Fibroblast of villous mesenchyme (primary cell): ENCODE measurements at regions not wholly inside any gene's neighbourhood (a gene's known extent, or its start where the extent isn't known, plus 50 kb on each side); places are given as distances from the start of the nearest gene placed in this dataset.

Experiments
- DNase-seq: peaks from one replicate; pipeline ENCODE4 v3.0.0-alpha.2; 2010; ENCODE audit warnings: low read depth
- H3K4me3 ChIP-seq: 2 replicates; pipeline ENCODE4 v1.5.1; 2011; ENCODE audit warnings: low read depth, mild to moderate bottlenecking, low read length
- TF ChIP-seq, protein P1 (sequence below): IDR thresholded peaks from 2 replicates; pipeline ENCODE4 v1.5.1; 2012; ENCODE audit warnings: low read depth, mild to moderate bottlenecking, low read length; ENCODE audit not compliant: insufficient read depth

DNA sequence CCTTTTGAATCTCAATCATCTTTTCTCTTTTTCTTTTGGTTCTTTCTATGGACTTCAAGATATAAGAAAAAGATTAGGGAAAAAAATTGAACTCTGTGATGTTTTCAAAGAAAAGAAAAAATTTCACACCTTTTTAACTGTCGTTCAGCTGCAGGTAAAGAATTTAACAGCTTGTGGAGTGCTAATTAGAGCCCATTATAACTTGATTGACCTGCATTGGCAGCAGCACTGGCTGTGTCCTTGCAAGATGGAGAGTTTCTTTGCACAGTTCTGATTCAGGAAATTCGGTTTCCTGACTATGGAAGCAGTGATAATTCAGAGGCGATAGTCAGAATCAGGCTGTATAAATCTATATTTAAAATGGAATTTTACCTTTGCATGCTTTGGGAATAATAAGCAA, 183.2 kb upstream of the DACH1 start:
- H3K4me3 ChIP-seq: no peak overlapping the region
- DNase-seq: no peak
- TF ChIP-seq, protein P1, sequence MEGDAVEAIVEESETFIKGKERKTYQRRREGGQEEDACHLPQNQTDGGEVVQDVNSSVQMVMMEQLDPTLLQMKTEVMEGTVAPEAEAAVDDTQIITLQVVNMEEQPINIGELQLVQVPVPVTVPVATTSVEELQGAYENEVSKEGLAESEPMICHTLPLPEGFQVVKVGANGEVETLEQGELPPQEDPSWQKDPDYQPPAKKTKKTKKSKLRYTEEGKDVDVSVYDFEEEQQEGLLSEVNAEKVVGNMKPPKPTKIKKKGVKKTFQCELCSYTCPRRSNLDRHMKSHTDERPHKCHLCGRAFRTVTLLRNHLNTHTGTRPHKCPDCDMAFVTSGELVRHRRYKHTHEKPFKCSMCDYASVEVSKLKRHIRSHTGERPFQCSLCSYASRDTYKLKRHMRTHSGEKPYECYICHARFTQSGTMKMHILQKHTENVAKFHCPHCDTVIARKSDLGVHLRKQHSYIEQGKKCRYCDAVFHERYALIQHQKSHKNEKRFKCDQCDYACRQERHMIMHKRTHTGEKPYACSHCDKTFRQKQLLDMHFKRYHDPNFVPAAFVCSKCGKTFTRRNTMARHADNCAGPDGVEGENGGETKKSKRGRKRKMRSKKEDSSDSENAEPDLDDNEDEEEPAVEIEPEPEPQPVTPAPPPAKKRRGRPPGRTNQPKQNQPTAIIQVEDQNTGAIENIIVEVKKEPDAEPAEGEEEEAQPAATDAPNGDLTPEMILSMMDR: no peak

GRCh38 chr13:72043366-72043765, 176.4 kb upstream of the DACH1 start:
- no peak for DNase-seq
- H3K4me3 ChIP-seq: no peak overlapping the region
- TF ChIP-seq, protein P1: no peak

- DNase-seq: no peak
- H3K4me3 ChIP-seq: no peak overlapping the region
- TF ChIP-seq, protein P1: no peak
Observed at GRCh38 chr13:72041165-72041564, 174.2 kb upstream of the DACH1 start.

DNA sequence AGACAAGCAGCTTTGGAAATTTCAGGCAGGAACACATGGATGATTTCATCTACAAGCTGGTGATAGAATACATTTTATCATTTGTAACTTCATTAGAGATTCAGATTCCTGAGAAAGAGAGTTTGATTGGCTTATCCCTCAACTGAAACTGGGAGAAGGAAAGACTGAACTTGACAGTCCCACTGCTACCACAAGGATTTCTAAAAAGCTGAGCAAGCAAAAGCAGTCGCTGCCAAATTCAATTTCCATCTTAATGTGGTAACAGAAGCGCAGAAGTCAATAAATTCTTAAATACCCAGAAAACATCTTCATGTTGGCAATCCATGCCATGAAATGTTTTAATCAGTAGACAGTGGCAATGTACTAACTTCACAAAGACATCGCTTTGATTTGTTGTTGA, 172.1 kb upstream of the DACH1 start:
- no peak for DNase-seq
- no peak overlapping the region for H3K4me3 ChIP-seq
- TF ChIP-seq, protein P1: no peak

GRCh38 chr13:72029981-72030380, 163.0 kb upstream of the DACH1 start:
- TF ChIP-seq, protein P1: no peak
- DNase-seq: no peak
- H3K4me3 ChIP-seq: no peak overlapping the region

GRCh38 chr13:72025836-72026235, 158.8 kb upstream of the DACH1 start:
- DNase-seq: no peak

DNA sequence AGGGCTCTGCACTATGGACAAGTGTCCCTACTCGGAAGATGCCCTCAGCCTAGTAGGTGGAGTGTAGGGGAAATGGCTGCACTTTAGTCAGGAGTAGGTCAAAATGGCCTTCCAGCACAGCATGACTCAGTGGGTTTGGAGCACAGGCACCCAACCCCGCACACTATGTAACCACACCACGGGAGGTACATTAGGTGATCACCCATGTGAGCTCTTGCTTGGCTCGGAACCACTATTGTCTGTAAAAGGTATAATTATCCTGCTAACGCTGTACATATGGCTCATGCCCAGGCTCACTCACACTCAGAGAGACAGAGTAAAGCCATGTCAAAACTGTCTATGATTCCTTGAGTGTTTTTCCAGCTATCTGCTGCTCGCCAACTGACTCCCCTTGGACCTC, 156.9 kb upstream of the DACH1 start:
- H3K4me3 ChIP-seq: no peak overlapping the region
- no peak for DNase-seq
- TF ChIP-seq, protein P1: no peak

More at GRCh38 chr13:72025836-72026235, 158.8 kb upstream of the DACH1 start:
- H3K4me3 ChIP-seq: no peak overlapping the region
- TF ChIP-seq, protein P1: no peak
